Osteocyte (in vitro differentiated cells): ENCODE measurements at regions not wholly inside any gene's neighbourhood (a gene's known extent, or its start where the extent isn't known, plus 50 kb on each side); places are given as distances from the start of the nearest gene placed in this dataset.

Source experiments
- DNase-seq: peaks from one replicate; pipeline ENCODE4 v3.0.0; 2021; ENCODE audit warnings: mixed read lengths; ENCODE audit not compliant: unreplicated experiment; ENCODE audit errors: extremely low spot score
- H3K27ac Mint-ChIP-seq: one replicate; pipeline ENCODE4 v1.8.0; 2021; ENCODE audit warnings: mild to moderate bottlenecking, mixed read lengths; ENCODE audit not compliant: unreplicated experiment
- H3K27me3 Mint-ChIP-seq: one replicate; pipeline ENCODE4 v1.8.0; 2021; ENCODE audit warnings: mixed read lengths; ENCODE audit not compliant: unreplicated experiment
- H3K36me3 Mint-ChIP-seq: one replicate; pipeline ENCODE4 v1.8.0; 2021; ENCODE audit warnings: mixed read lengths; ENCODE audit not compliant: unreplicated experiment
- H3K4me1 Mint-ChIP-seq: one replicate; pipeline ENCODE4 v1.8.0; 2021; ENCODE audit warnings: mixed read lengths; ENCODE audit not compliant: unreplicated experiment
- H3K4me3 Mint-ChIP-seq: one replicate; pipeline ENCODE4 v1.8.0; 2021; ENCODE audit warnings: mild to moderate bottlenecking, moderate library complexity, mixed read lengths; ENCODE audit not compliant: unreplicated experiment
- H3K9me3 Mint-ChIP-seq: one replicate; pipeline ENCODE4 v1.8.0; 2021; ENCODE audit warnings: mixed read lengths; ENCODE audit not compliant: unreplicated experiment
- CTCF ChIP-seq: fragments of 200-600 bp; sonication (generic); IDR thresholded peaks from 2 replicates; pipeline ENCODE4 v1.5.0; 2021; ENCODE audit warnings: antibody characterized with exemption, mild to moderate bottlenecking, moderate library complexity

GRCh38 chr5:130976493-130976892 is 188.6 kb downstream of the HINT1 start:
- H3K36me3 Mint-ChIP-seq = no peaks in the 10 kb centered on the region
- TF ChIP-seq CTCF = no peak
- peaks cover 42% of the 10 kb centered on the region for H3K27me3 Mint-ChIP-seq
- H3K9me3 Mint-ChIP-seq = no peaks in the 10 kb centered on the region
- H3K4me1 Mint-ChIP-seq = no peaks in the 10 kb centered on the region
- no peak for DNase-seq
- H3K27ac Mint-ChIP-seq = no peak overlapping the region
- no peak overlapping the region for H3K4me3 Mint-ChIP-seq

GRCh38 chr5:130975847-130976246 is 189.2 kb downstream of the HINT1 start:
- DNase-seq = no peak
- TF ChIP-seq CTCF = no peak
- no peak overlapping the region for H3K4me3 Mint-ChIP-seq
- no peaks in the 10 kb centered on the region for H3K4me1 Mint-ChIP-seq
- peaks cover 41% of the 10 kb centered on the region for H3K27me3 Mint-ChIP-seq
- no peaks in the 10 kb centered on the region for H3K36me3 Mint-ChIP-seq
- H3K9me3 Mint-ChIP-seq = no peaks in the 10 kb centered on the region
- H3K27ac Mint-ChIP-seq = no peak overlapping the region

GRCh38 chr5:130975299-130975698 is 189.8 kb downstream of the HINT1 start:
- Mint-ChIP-seq H3K36me3 (no peaks in the 10 kb centered on the region), H3K27me3 (peaks cover 41% of the 10 kb centered on the region), H3K27ac (no peak overlapping the region), H3K4me1 (no peaks in the 10 kb centered on the region), H3K9me3 (no peaks in the 10 kb centered on the region), H3K4me3 (no peak overlapping the region)
- no peak for DNase-seq
- TF ChIP-seq CTCF = no peak

- H3K9me3 Mint-ChIP-seq = no peaks in the 10 kb centered on the region
- H3K27me3 Mint-ChIP-seq = peaks cover 35% of the 10 kb centered on the region
- H3K36me3 Mint-ChIP-seq = no peaks in the 10 kb centered on the region
- DNase-seq = no peak
- H3K27ac Mint-ChIP-seq = no peak overlapping the region
- no peaks in the 10 kb centered on the region for H3K4me1 Mint-ChIP-seq
- TF ChIP-seq CTCF = no peak
- H3K4me3 Mint-ChIP-seq = no peak overlapping the region
These were observed 190.9 kb downstream of the HINT1 start for GRCh38 chr5:130974021-130974683.

GRCh38 chr5:130966990-130967525 is 198.0 kb downstream of the HINT1 start:
- H3K4me1 Mint-ChIP-seq = no peaks in the 10 kb centered on the region
- DNase-seq = no peak
- H3K9me3 Mint-ChIP-seq = peaks cover 7% of the 10 kb centered on the region
- TF ChIP-seq CTCF = no peak
- H3K36me3 Mint-ChIP-seq = peaks cover 2% of the 10 kb centered on the region
- no peak overlapping the region for H3K4me3 Mint-ChIP-seq
- H3K27ac Mint-ChIP-seq = no peak overlapping the region
- H3K27me3 Mint-ChIP-seq = peaks cover 16% of the 10 kb centered on the region
